NCI-H2107 treated with DMSO at 0.1 percent for 48 hours (cell line): ENCODE measurements at regions not wholly inside any gene's neighbourhood (a gene's known extent, or its start where the extent isn't known, plus 50 kb on each side); places are given as distances from the start of the nearest gene placed in this dataset.

Experiments
- DNase-seq: peaks from one replicate; lab custom pipeline; 2025; ENCODE audit not compliant: unreplicated experiment; lab: John Stamatoyannopoulos, UW

DNA sequence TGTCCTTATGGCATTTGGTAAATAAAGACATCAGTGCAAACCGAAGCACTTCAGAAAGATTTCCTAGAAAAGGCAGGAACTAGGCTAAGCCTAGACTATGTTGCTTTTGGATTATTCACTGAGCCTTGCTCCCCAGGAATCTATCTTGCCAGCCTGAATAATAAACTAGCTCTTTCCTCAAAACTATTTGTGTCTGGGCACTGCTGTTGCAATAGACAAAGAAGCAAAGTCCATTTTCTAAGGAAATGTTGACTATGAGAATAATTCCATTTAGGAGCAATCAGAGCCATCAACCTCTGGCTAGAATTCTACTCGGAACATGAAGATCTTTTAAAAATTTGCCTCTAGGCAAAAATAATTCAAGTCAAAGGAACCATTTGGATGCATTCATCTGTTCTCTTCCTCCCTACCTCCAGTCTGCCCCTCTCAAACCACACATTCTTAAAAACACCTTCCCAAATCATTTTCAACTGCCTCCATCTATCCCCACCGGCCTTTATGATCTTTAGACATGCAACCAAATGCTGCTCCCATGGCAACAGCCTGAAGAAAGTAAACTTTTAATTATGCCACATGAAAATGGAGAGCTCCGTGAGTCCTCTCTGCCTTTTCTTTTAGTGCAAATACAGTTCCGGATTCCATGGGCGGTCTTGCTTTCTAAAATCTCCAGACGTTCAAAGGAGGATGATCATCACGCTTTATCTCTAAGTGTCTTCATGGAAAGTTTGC lies 61.5 kb upstream of the FZD10 start:
- DNase-seq: no peak

GRCh38 chr12:130101370-130101769 lies 60.9 kb upstream of the FZD10 start:
- no peak for DNase-seq

GRCh38 chr12:130102266-130102665 lies 60.0 kb upstream of the FZD10 start:
- no peak for DNase-seq

- no peak for DNase-seq
Measured at GRCh38 chr12:130104571-130105106, 57.6 kb upstream of the FZD10 start.

GRCh38 chr12:130109062-130109945 lies 53.0 kb upstream of the FZD10 start:
- DNase-seq: no peak

DNA sequence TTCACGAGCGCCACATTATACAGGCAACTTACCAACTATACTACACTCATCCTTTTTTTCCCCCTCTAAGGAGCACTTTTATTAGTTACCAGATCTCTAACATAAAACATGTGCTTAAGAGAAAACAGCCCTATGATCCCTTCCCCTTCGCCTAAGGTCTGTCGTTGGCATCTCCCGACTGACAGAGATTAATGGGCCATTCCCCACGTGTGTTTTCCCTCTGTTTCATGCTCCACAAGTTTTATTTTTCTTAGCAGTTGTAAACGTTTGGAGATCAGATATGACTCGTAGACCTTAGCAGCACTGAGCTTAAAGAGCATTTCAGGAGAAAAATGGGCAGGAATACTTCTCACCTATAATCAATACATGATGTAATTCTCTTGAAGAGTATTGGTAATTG lies 51.4 kb upstream of the FZD10 start:
- no peak for DNase-seq

DNA sequence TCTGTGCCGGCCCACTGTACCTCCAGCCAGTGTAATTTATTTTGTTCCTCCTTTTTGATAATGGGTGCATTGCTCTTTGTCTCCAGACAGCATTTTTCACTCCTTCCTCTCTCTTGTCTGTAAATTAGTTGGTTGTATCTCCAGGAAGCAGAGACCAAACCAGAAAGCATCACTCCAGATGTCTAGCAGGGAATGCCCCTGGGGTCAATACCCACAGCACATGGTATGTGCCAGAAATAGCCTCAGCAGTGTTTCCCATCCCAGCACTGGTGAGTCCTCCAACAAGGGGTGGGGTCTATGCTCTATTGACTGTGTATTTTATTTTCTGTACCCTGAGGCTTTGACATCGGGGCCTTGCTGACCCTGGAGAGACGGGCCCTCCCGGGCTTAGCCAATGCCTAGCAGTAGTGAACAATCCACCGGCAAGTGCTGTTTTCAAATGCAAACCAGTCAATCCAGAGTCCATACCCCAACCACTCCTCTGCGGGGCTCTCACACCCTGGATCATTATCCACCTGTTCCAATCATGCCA lies 50.2 kb upstream of the FZD10 start:
- DNase-seq: no peak
